A673 (cell line): ENCODE measurements at regions not wholly inside any gene's neighbourhood (a gene's known extent, or its start where the extent isn't known, plus 50 kb on each side); places are given as distances from the start of the nearest gene placed in this dataset.

Experiments used
- BruUV-seq: library from RNA; stranded (reverse); fragments of 400-500 nt; replicated peaks from 2 replicates; lab custom pipeline; 2021; lab: Mats Ljungman, UMichigan
- CTCF ChIA-PET: fragments of 300-600 bp; sonication (Branson Sonifier 250); formaldehyde crosslinking; loops from one replicate; lab custom pipeline; 2022; ENCODE audit warnings: antibody characterized with exemption; lab: Charles Lee
- POLR2A ChIA-PET: fragments of 300-600 bp; sonication (Branson Sonifier 250); formaldehyde crosslinking; loops from one replicate; lab custom pipeline; 2022; ENCODE audit warnings: antibody characterized with exemption; ENCODE audit not compliant: low non-redundant PET; lab: Charles Lee
- DNase-seq: peaks from one replicate; pipeline ENCODE4 v3.0.0-alpha.2; 2015; ENCODE audit warnings: low spot score
- H3K27ac ChIP-seq: fragments of 200-600 bp; sonication (generic); 2 replicates; pipeline ENCODE4 v1.5.1; 2016; ENCODE audit warnings: mixed run types, low read depth, mild to moderate bottlenecking, mixed read lengths, antibody characterized with exemption, low read length; ENCODE audit not compliant: poor library complexity, severe bottlenecking
- H3K27me3 ChIP-seq: fragments of 200-600 bp; sonication (generic); replicated peaks from 2 replicates; pipeline ENCODE4 v1.6.1; 2017; ENCODE audit warnings: mixed run types, low read depth, mild to moderate bottlenecking, mixed read lengths, antibody characterized with exemption, low read length; ENCODE audit not compliant: insufficient read depth, poor library complexity
- H3K36me3 ChIP-seq: fragments of 200-600 bp; sonication (generic); 2 replicates; pipeline ENCODE4 v1.6.1; 2016; ENCODE audit warnings: mixed run types, mild to moderate bottlenecking, mixed read lengths, antibody characterized with exemption, low read length; ENCODE audit not compliant: insufficient read depth, poor library complexity, severe bottlenecking
- H3K4me1 ChIP-seq: fragments of 200-600 bp; sonication (generic); 2 replicates; pipeline ENCODE4 v1.6.1; 2017; ENCODE audit warnings: mixed run types, mild to moderate bottlenecking, mixed read lengths, antibody characterized with exemption, low read length; ENCODE audit not compliant: insufficient read depth, poor library complexity, severe bottlenecking
- H3K4me3 ChIP-seq: fragments of 200-600 bp; sonication (generic); 2 replicates; pipeline ENCODE4 v1.5.1; 2016; ENCODE audit warnings: low read depth, mixed run types, mild to moderate bottlenecking, mixed read lengths, low read length; ENCODE audit not compliant: poor library complexity, severe bottlenecking
- H3K9me3 ChIP-seq: fragments of 200-600 bp; sonication (generic); 2 replicates; pipeline ENCODE4 v1.6.1; 2016; ENCODE audit warnings: mixed run types, low read depth, mild to moderate bottlenecking, mixed read lengths, antibody characterized with exemption, low read length; ENCODE audit not compliant: poor library complexity, severe bottlenecking
- EZH2 ChIP-seq: fragments of 200-600 bp; sonication (generic); IDR thresholded peaks from 2 replicates; pipeline ENCODE4 v1.6.1; 2017; ENCODE audit warnings: borderline replicate concordance, low read depth, mild to moderate bottlenecking, mixed read lengths, antibody characterized with exemption, low read length; ENCODE audit not compliant: poor library complexity, severe bottlenecking
- intact Hi-C: fragments of 100-400 bp; cut with micrococcal nuclease; formaldehyde crosslinking; loops from one replicate; pipeline ENCODE4 v1.10.0; 2022; ENCODE audit not compliant: unreplicated experiment
- TF ChIP-seq, protein P1 (sequence below): fragments of 300-800, 200-600 bp; sonication (generic); conservative IDR thresholded peaks from 2 replicates; pipeline ENCODE4 v1.5.1; 2017; ENCODE audit warnings: low read depth, mild to moderate bottlenecking, antibody characterized with exemption, low read length, moderate library complexity, mixed read lengths

DNA sequence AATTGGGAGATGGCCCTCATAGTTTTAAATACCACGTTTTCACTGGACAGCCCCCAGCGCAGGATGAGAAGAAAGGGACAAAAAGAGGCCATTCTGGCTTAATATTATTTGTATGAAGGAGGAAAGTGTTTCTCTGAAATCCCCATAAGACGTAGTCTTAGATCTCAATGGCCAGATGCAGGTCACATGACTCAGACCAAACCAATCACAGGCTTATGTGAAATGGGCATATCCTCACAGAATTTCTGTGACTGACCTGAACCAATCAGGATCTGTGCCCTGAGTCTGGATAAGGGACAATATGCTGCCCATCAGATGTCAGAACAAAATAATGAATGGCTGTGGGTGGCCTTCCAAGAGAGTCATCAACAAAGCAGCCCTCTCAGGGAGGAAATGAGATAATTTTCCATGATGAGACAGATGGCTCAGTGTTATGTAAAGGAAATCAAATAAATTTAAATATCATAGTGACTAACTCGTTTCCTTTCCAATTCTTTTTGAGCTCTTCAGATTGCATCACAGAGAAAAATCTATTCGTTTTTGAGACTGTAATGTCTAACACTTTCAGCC, 1009.5 kb upstream of the TMEM132C start:
- Histone ChIP-seq H3K4me1 (peaks cover 28% of the 10 kb centered on the region), H3K9me3 (no peaks in the 10 kb centered on the region), H3K27me3 (no peaks in the 10 kb centered on the region), H3K27ac (peak overlapping the region; percentile 45), H3K4me3 (no peak overlapping the region), H3K36me3 (no peaks in the 10 kb centered on the region)
- intact Hi-C loops, result no loop called here
- TF ChIP-seq, protein P1, sequence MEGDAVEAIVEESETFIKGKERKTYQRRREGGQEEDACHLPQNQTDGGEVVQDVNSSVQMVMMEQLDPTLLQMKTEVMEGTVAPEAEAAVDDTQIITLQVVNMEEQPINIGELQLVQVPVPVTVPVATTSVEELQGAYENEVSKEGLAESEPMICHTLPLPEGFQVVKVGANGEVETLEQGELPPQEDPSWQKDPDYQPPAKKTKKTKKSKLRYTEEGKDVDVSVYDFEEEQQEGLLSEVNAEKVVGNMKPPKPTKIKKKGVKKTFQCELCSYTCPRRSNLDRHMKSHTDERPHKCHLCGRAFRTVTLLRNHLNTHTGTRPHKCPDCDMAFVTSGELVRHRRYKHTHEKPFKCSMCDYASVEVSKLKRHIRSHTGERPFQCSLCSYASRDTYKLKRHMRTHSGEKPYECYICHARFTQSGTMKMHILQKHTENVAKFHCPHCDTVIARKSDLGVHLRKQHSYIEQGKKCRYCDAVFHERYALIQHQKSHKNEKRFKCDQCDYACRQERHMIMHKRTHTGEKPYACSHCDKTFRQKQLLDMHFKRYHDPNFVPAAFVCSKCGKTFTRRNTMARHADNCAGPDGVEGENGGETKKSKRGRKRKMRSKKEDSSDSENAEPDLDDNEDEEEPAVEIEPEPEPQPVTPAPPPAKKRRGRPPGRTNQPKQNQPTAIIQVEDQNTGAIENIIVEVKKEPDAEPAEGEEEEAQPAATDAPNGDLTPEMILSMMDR, result no peak
- no peak for TF ChIP-seq EZH2
- peak; percentile 96 for DNase-seq
- BruUV-seq, result no TSS peak
- ChIA-PET CTCF (interaction anchor here (1.4 kb wide), 1 partner anchor 36 kb away, joined by 3 read pairs; no protein-coding TSS in a partner anchor), POLR2A (no interaction called here)

DNA sequence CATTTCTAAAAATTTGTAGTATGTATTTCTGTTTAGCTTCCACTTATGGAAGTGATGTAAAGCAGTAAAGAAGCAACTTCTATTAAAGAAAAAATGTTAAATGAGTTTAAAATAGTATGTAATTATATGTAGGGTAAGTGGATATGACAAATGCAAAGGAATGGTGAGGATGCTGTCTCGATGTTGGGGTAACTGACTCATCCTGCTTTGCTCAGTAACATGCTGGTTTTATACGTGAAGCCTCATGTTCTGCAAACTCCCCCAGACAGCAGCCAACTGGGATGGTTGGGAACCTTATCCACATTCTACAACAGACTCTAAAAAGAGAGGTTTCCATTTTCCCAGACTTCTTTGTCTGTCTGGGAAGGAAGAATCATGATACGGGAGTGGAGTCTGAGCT, 1006.4 kb upstream of the TMEM132C start:
- H3K27me3 ChIP-seq, result no peaks in the 10 kb centered on the region
- ChIA-PET CTCF (no interaction called here), POLR2A (no interaction called here)
- no peaks in the 10 kb centered on the region for H3K9me3 ChIP-seq
- H3K4me3 ChIP-seq, result no peak overlapping the region
- intact Hi-C loops, result no loop called here
- BruUV-seq, result no TSS peak
- H3K36me3 ChIP-seq, result no peaks in the 10 kb centered on the region
- H3K4me1 ChIP-seq, result peaks cover 13% of the 10 kb centered on the region
- DNase-seq, result no peak
- TF ChIP-seq, protein P1, result no peak
- no peak for TF ChIP-seq EZH2
- H3K27ac ChIP-seq, result no peak overlapping the region

- ChIA-PET POLR2A (no interaction called here), CTCF (no interaction called here)
- no peak for DNase-seq
- H3K36me3 ChIP-seq, result no peaks in the 10 kb centered on the region
- no peaks in the 10 kb centered on the region for H3K9me3 ChIP-seq
- BruUV-seq, result no TSS peak
- TF ChIP-seq, protein P1, result no peak
- TF ChIP-seq EZH2, result no peak
- no peaks in the 10 kb centered on the region for H3K27me3 ChIP-seq
- H3K4me1 ChIP-seq, result peaks cover 12% of the 10 kb centered on the region
- intact Hi-C loops, result no loop called here
- no peak overlapping the region for H3K27ac ChIP-seq
- no peak overlapping the region for H3K4me3 ChIP-seq
Measured at GRCh38 chr12:127260999-127261398, 1006.0 kb upstream of the TMEM132C start.
